ENCODE measurements at regions not wholly inside any gene's neighbourhood (a gene's known extent, or its start where the extent isn't known, plus 50 kb on each side); places are given as distances from the start of the nearest gene placed in this dataset.
A peak's percentile ranks its signal among the peaks of the same experiment; 100 is the strongest.
"Not testable (repeated sequence)": the region's sequence is repeated elsewhere in the genome, so short reads cannot be mapped to it uniquely, and the experiment has no call there.

DNA sequence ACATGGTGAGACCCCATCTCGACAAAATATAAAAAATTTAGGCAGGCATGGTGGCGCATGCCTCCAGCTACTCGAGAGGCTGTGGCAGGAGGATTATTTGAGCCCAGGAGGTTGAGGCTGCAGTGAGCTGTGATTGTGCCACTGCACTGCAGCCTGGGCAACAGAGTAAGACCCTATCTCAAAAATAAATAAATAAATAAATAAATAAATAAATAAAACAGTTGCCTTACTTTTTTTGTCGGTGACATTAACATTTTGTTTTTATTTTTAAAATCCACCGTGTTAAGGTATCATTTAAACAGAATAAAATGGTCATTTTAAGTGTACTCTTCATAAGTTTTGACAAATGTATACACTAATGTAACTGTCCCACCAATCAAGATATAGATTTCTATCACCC lies 57.0 kb downstream of the RASL11A start:
- no peak for DNase-seq (ENCODE audit: low read depth)

DNA sequence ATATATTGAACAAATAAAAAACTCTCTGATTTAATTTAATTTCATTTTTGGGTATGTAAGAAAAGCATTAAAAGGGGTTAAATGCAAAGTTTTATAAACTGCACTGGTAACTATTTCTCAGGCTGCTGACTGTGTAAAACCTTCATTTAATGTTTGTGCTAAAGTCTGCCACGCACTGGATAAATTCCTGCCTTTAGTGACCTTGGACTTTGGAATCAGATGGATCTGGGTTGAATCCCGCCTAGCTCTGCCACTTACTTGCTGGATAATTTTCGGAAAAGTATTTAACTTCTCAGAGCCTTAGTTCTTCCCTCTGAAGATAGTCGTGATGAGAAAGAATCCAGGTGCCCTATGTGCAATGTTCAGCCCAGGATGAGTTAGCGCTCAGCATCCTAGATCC lies 58.6 kb downstream of the RASL11A start:
- no peak for DNase-seq (ENCODE audit: low read depth)

DNA sequence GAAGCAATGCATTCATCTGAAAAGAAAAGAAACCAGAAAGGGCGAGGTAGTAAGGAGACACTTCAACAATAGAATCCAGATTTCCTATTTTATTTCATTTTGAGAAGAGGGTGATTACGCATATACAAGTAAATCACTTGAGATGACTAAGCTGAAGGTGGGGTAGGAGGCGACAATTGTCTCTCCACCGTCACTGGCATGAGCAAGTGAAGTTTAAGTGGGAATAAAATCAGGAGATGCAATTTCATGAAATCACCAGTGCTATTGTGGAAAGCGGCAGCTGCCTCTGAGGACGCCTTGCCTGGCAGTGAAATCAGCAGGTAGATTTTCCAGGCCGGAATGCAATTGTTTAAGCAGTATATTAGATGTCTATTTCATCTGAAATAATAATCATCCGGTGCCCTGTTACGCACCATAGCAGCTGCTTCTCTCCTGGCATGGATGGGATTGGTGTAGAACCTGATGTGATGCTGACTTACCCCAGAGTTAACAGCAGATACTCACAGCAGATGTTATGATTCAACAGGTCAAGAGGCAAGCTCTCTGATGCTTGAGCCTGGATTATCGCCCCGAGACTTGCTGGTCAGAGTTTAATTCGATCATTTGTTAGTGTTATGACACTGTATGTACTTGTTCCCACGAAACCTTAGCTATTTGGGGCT lies 64.3 kb downstream of the RASL11A start:
- no peak for DNase-seq (ENCODE audit: low read depth)

DNA sequence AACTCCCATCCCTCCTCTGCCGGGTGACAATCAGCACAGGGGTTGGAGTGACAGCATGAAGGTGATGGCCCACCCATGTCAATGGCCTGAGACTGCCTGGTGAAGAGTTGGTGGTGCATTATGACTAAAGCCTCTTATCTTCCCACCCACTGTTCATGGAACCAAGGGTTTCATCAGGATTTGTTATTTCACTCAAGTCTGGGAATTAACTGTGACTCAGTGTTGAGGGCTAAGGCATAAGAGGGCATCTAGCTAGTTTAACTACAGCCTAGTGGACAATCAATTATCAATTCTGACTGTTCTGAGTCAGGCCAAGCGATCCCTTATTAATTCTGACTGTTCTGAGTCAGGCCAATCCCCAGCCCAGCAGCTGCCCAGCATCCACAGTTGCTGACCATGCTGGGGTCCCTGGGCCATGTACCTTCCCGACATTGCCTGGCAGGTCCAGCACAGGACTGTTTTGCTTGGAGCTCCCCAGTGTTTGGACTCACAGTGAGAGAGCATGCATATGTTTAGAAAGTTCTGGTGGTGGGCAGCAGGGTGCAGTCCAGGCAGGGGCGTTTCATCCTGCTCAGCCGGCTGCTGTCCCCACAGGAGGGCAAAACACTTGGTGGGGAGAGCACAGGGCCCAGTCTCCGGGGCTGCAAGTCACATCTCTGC lies 65.5 kb downstream of the RASL11A start:
- no peak for DNase-seq (ENCODE audit: low read depth)

DNA sequence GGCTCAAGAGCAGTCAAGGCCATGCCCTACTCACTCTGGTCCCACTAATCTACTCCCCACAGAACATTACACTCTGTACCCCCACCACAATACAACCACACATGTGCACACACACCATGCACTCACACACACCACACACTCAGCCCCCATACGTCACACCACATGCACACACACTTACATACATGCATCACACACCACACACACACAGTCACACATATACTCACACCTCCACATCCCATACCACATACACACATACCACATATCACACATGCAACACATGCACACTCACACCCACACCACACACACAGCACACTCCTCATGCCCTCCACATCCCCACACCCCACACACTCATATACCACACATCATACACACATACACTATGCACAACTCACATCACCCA lies 67.6 kb downstream of the RASL11A start:
- no peak for DNase-seq (ENCODE audit: low read depth)

DNA sequence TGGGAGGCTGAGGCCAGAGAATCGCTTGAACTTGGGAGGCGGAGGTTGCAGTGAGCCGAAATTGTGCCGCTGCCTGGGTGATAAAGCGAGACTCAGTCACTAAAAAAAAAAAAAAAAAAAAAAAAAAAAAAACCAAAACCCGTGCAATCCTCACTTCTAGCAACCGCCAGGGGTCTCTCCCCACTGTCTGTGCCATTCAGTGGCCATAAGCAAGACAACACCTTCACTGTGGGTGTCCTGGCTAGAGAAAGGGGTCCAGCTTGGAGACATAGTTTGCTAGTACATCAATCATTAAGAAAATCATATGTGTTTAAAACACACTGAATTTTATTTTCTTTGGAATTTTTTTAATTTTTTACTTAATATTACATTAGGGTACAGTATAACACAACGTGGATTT lies 68.2 kb downstream of the RASL11A start:
- no peak for DNase-seq (ENCODE audit: low read depth)

DNA sequence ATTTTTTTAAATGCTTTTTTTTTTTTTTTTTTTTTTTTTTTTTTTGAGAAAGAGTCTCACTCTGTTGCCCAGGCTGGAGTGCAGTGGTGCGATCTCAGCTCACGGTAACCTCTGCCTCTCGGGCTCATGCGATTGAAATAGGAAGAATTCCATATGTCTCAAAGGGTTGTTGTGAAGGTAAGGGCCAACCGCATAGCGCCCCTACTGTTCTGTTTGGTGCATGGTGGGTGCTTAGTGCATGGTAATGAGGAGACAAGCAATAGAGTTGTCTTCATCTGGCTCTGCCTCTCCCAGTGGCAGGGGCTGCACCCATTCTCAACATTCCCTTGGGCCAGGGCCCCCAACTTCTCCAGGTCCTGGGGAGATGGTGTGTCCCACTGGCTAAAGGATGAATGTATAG lies 68.7 kb downstream of the RASL11A start:
- no peak for DNase-seq (ENCODE audit: low read depth)

DNA sequence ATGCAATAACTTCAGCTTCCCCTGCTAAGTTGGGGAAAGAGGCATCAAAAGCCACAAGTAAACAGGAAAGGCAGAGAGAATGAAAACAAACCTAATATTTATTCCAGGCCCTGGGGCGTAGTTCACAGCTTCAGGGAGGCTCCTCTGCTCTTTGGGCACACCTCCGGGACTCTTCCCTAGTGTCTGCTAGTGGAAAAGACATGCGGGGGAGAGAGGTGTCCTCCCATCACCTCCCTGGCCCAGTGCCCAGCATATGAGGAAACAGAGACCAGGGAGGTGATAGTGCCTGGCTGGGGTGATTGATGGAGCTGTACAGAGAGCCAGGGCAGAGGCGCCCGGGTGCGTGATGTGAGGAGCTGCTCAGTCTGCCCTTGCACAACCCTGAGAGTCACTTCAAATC lies 71.0 kb downstream of the RASL11A start:
- DNase-seq (ENCODE audit: low read depth): no peak

DNA sequence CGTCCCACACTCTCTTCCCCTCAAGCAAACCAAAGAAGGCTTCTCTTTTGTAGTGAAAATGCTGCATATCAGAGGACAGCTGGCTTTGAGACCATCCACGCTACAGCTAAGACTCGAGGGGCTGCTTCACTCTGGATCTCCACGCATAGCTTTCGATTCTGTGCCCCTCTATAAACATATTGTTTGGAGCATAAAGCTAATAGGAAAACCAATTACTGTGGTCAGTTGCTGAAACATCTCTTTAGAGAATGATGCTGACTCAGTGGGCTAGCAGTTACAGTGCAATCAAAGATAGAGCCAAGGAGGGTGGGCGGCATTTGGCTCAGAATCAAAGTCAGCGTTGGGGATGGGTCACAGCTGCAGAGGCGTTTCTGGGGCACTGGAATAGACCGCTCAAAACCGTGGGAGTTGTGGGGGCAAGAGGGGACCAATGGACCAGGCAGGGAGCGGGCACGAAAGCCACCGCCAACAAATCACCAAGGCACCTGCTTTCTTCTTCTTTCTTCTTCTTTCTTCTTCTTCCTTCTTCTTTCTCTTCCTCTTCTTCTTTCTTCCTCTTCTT lies 76.7 kb downstream of the RASL11A start:
- DNase-seq (ENCODE audit: low read depth): no peak

DNA sequence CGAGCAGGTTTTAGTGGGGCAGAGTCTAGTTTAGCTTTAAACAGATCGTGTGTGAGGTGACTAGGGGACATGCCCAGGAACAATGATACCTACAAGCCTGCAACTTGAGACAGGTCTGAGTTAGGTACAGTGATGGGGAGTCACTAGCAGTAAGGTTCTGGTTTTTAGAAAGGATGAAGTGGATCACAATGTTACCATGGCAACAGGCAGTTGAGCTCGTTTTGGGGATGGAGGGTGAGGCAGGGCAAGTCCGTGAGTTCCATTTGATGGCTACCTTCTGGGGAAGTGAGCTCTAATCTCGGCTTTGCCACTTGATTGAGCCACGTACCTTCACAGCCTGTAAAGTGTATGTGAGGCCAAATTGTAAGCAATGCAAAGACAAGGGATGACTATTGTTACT lies 76.0 kb upstream of the GTF3A start:
- no peak for DNase-seq (ENCODE audit: low read depth)

DNA sequence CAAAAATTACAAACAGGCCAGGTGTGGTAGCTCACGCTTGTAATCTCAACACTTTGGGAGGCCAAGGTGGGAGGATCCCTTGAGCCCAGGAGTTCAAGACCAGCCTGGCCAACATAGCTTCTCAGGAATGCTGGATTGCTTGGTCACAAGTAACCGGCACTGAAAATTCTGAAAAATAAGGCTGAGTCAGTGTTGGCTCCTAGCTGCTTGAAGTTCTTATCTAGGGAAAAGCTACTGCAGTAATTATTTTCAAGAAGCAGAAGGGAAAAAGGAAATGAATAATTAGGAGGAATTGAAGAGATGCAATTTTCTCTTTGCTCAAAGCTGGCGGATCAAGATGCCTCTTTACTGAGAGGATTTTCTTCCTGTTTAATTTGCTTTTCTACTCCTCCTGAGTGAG lies 75.0 kb upstream of the GTF3A start:
- no peak for DNase-seq (ENCODE audit: low read depth)

DNA sequence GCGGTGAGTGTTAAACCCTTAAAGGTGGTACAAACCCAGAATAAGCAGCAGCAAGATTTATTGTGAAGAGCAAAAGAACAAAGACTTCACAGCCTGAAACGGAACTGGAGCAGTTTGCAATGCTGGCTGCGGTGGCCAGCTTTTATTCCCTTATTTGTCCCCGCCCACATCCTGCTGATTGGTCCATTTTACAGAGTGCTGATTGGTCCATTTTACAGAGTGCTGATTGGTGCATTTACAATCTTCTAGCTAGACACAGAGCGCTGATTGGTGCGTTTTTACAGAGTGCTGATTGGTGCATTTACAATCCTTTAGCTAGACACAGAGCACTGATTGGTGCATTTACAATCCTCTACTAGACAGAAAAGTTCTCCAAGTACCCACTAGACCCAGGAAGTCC lies 73.6 kb upstream of the GTF3A start:
- DNase-seq (ENCODE audit: low read depth): not testable (repeated sequence)

DNA sequence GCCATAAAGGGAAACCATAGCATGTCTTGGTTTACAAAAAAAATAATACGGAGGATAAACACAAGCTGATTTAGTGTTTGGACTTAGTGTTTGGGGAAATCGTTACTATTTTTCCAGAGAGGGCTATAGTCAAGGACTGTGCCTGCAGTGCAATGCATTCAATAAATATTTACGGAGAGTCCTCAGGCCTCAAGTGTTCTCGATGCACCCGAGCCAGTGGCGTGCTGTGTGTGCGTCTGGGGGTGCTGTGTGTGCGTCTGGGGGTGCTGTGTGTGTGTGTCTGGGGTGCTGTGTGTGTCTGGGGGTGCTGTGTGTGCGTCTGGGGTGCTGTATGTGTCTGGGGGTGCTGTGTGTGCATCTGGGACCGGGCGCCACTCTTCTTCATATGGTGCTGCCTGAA lies 71.7 kb upstream of the GTF3A start:
- no peak for DNase-seq (ENCODE audit: low read depth)

DNA sequence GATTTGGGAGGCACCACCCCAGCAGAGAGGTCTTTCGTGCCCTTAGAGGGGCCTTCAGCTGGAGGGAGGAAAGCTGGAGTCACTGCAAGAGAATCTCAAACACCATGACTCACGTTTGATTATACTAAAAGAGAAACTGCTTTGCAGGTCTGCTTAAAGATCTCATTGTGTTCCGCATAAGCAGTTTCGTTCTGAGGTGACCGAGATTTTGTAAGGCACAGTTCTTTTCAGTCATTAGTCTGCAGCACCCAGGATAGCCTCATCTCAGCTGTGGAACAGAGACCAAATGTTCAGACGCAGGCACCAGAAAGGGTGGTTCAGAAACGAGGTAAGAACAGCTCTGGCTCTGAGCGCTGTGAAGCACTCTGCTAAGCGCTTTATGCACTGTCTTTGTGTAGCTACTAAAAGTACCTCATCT lies 71.2 kb upstream of the GTF3A start:
- no peak for DNase-seq (ENCODE audit: low read depth)

DNA sequence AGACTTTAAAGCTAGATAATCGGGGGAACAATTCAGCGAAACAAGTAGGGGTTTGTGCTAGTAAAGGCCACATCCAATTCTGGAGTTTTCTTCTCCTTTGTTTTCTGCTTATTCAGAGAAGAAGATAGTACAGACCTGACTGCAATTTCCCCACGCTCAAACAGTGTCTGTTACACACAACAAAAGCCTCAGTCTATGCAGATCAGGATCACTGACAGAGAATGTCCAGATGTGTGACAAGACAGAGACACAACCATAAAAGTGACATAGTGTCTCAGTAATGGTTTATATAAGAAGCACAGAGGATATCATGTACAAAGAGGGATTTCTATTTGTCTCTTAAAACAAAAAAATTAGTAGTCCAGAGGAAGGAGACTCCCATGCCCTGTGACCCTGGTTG lies 70.7 kb upstream of the GTF3A start:
- DNase-seq (ENCODE audit: low read depth): no peak

DNA sequence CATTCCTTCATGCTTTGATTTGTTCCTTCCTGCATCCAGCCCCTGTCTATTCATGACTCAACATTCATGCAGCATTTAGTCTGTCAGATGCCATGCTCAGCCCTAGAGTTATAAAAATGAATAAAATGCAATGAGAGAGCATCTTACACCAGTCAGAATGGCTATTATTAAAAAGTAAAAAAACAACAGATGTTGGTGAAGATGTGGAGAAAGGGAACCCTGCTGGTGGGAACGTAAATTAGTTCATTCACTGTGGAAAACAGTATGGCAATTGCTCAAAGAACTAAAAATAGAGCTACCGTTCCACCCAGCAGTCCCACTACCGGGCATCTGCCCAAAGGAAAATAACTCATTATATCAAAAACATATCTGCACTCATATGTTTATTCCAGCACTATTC lies 70.0 kb upstream of the GTF3A start:
- DNase-seq (ENCODE audit: low read depth): no peak

DNA sequence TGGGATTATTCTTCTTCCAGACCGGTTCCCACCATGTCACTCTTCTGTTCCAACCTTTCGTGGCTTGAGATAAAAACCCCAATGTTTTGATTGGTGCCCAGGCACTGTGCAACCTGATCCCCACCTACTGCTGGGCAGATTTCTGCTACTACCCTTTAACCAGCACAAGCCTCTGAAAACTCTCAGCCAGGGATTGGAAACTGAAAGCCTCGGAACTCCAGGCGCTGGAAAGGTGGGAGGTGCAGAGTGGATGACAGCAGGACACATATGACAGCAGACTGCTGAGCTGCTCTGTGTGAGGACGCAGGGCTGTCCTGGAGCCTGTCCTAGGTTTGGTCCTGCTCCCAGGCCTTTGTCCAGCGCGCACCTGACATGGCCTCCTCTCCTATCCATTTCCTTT lies 68.5 kb upstream of the GTF3A start:
- DNase-seq (ENCODE audit: low read depth): no peak

DNA sequence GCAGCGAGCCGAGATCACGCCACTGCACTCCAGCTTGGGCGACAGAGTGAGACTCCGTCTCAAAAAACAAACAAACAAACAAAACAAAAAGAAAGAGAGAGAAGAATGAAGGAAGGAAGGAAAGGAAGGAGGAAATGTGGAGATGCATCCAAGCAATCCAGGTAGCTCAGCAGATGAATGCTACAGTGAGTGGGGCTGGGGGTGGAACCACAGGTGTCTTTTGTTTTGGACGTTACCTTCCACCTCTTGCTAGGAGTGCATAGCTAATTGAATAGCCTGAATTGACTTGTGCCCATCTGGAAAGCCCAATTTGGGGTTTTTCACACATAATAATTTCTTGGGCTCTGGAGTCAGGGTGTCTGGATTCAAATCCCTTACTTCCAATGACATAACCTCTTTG lies 66.0 kb upstream of the GTF3A start:
- DNase-seq (ENCODE audit: low read depth): no peak

DNA sequence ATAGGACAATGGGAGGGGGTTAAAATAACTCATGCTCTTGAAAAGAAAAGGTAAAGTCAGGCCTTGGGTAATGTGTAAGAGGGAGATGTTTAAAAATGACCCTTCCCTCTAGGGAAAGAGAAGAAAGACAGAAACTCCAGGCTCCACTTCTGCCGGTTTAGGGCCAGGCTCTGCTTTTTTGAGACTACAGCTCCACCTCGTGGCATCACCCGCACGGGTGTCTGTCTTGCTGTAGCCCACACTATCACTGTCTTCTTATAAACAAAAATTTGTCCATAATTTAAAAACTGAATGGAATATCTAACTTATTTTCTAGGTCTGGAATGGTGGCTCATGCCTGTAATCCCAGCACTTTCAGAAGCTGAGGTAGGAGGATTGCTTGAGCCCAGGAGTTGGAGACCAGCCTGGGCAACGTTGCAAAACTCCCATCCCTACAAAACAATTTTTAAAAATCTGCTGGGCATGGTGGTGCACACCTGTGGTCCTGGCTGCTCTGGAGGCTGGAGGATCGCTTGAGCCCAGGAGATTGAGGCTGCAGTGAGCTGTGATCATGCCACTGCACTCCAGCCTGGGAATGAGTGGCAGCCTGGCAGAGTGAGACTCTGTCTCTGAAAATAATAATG lies 65.1 kb upstream of the GTF3A start:
- DNase-seq (ENCODE audit: low read depth): peak; percentile 30

DNA sequence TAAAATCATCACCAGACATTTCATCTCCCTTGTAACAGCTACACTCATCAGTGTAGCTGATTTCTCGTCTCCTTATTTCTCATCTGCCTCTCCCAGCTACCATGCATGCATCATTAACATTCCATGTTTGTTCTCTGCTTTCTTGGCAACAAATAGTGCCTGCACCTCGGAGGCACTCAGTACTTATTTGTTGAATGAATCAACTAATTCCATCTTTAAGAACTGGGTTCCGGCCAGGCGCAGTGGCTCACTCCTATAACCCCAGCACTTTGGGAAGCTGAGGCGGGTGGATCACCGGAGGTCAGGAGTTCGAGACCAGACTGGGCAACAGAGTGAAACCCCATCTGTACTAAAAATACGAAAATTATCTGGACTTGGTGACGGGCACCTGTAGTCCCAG lies 63.9 kb upstream of the GTF3A start:
- no peak for DNase-seq (ENCODE audit: low read depth)

DNA sequence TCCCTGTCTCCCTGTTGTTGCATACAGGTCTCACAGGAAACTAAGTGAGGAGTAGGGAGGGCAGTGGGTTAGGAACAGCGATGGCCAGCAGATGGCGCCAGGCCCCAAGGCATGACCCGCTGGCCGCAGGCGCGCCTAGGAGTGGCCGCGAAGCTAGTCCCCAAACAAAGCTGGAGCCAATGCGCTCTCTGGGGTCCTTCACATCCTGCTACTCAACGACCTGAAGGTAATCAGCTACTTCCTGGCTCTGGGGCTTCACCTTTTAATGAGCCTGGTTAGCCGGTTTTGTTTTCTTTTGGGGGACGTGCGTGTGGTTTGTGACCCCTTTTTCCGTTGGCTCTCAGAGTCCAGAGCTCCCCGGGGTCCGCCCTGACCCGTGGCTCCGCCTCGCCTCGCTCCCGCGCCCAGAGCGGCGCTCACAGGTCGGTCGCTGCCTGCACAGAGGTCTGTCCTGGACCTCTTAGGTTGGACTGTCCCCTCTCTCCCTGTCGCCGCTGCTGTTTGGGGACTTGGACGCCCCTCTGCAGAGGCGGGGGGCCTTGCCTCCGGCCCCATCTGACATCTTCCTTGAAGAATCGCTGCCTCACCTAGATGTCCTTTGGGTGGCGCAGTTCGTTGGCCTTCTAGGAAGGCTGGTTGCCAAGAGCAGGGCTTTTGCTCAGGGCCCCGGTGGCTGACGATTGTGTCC lies 62.2 kb upstream of the GTF3A start:
- DNase-seq (ENCODE audit: low read depth): peak; percentile 63

DNA sequence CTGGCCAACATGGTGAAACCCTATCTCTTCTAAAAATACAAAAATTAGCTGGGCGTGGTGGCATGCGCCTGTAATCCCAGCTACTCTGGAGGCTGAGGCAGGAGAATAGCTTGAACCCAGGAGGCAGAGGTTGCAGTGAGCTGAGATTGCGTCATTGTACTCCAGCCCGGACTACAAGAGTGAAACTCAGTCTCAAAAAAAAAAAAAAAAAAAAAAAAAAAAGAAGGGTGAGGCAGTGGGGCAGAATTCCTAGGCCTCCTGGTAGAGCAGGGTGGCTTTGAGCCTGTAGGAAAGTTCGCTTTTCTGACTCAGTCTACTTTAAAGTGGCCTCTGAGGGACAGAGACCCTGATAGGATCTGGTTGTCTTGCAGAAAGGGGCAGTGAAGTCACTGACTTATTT lies 60.8 kb upstream of the GTF3A start:
- not testable (repeated sequence) for DNase-seq (ENCODE audit: low read depth)

DNA sequence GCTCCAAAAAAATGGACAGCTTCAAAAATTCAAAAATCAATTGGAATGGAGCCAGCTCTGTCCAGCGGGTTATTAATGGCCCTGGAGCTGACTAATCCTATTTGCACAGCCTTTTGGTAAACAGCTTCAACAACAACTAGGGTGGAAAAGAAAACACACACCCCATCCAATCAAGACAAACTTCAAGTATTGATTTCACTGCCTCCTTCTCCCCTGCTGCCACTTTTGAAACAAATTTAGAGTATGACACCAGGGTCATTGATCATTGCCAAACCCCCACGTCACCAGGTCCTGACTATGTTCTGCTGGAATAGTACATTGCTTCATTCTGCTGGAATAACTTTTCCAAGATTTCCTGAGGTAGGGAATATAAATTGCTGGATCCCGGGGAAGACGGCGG lies 56.8 kb upstream of the GTF3A start:
- no peak for DNase-seq (ENCODE audit: low read depth)
